H9 (cell line): ENCODE measurements at regions not wholly inside any gene's neighbourhood (a gene's known extent, or its start where the extent isn't known, plus 50 kb on each side); places are given as distances from the start of the nearest gene placed in this dataset.
"Not testable (repeated sequence)": the region's sequence is repeated elsewhere in the genome, so short reads cannot be mapped to it uniquely, and the experiment has no call there.

Source experiments
- DNase-seq: peaks from one replicate; pipeline ENCODE4 v3.0.0-alpha.2; 2017
- H2AFZ ChIP-seq: one replicate; pipeline ENCODE4 v1.6.1; 2013; ENCODE audit warnings: mild to moderate bottlenecking, low read length, control low read depth, moderate library complexity
- H2AK5ac ChIP-seq: 2 replicates; pipeline ENCODE4 v1.6.1; 2013; ENCODE audit warnings: low read length, control low read depth, mixed read lengths; ENCODE audit not compliant: insufficient read length
- H2BK120ac ChIP-seq: one replicate; pipeline ENCODE4 v1.6.1; 2013; ENCODE audit warnings: low read depth, mild to moderate bottlenecking, low read length, control low read depth, inconsistent platforms; ENCODE audit not compliant: poor library complexity, severe bottlenecking
- H2BK12ac ChIP-seq: 2 replicates; pipeline ENCODE4 v1.6.1; 2013; ENCODE audit warnings: low read length, control low read depth, mixed read lengths, low read depth; ENCODE audit not compliant: insufficient read length
- H2BK15ac ChIP-seq: 2 replicates; pipeline ENCODE4 v1.6.1; 2013; ENCODE audit warnings: low read depth, low read length, control low read depth
- H2BK20ac ChIP-seq: one replicate; pipeline ENCODE4 v1.6.1; 2013; ENCODE audit warnings: low read depth, mild to moderate bottlenecking, low read length, control low read depth, inconsistent platforms; ENCODE audit not compliant: poor library complexity, severe bottlenecking
- H2BK5ac ChIP-seq: 2 replicates; pipeline ENCODE4 v1.6.1; 2013; ENCODE audit warnings: low read length, control low read depth, mixed read lengths; ENCODE audit not compliant: insufficient read length
- H3K14ac ChIP-seq: 2 replicates; pipeline ENCODE4 v1.6.1; 2013; ENCODE audit warnings: low read length, control low read depth; ENCODE audit not compliant: insufficient read depth
- H3K18ac ChIP-seq: 2 replicates; pipeline ENCODE4 v1.6.1; 2013; ENCODE audit warnings: low read depth, mild to moderate bottlenecking, mixed read lengths, low read length, control low read depth; ENCODE audit not compliant: insufficient read length
- H3K23ac ChIP-seq: 2 replicates; pipeline ENCODE4 v1.6.1; 2013; ENCODE audit warnings: low read length, control low read depth, mixed read lengths, low read depth; ENCODE audit not compliant: insufficient read length
- H3K23me2 ChIP-seq: 2 replicates; pipeline ENCODE4 v1.6.1; 2013; ENCODE audit warnings: low read depth, mild to moderate bottlenecking, mixed read lengths, low read length, control low read depth; ENCODE audit not compliant: insufficient read length, poor library complexity, severe bottlenecking
- H3K27ac ChIP-seq: 2 replicates; pipeline ENCODE4 v1.5.1; 2013; ENCODE audit warnings: low read length, control low read depth, mixed read lengths, low read depth; ENCODE audit not compliant: insufficient read length
- H3K27me3 ChIP-seq: 2 replicates; pipeline ENCODE4 v1.6.1; 2013; ENCODE audit warnings: low read length, control low read depth, inconsistent platforms; ENCODE audit not compliant: insufficient read depth
- H3K4ac ChIP-seq: 2 replicates; pipeline ENCODE4 v1.6.1; 2013; ENCODE audit warnings: low read depth, mild to moderate bottlenecking, control low read depth, inconsistent platforms, low read length, moderate library complexity
- H3K4me1 ChIP-seq: 2 replicates; pipeline ENCODE4 v1.6.1; 2013; ENCODE audit warnings: low read length, control low read depth, inconsistent platforms; ENCODE audit not compliant: insufficient read depth
- H3K4me2 ChIP-seq: 2 replicates; pipeline ENCODE4 v1.6.1; 2013; ENCODE audit warnings: low read length, control low read depth, mixed read lengths; ENCODE audit not compliant: insufficient read length, insufficient read depth
- H3K56ac ChIP-seq: 2 replicates; pipeline ENCODE4 v1.6.1; 2013; ENCODE audit warnings: low read depth, mild to moderate bottlenecking, mixed read lengths, low read length, control low read depth; ENCODE audit not compliant: insufficient read length
- H3K79me1 ChIP-seq: 2 replicates; pipeline ENCODE4 v1.6.1; 2013; ENCODE audit warnings: low read depth, mild to moderate bottlenecking, moderate library complexity, low read length, control low read depth, inconsistent platforms; ENCODE audit not compliant: insufficient read depth, poor library complexity, severe bottlenecking
- H3K79me2 ChIP-seq: 2 replicates; pipeline ENCODE4 v1.6.1; 2013; ENCODE audit warnings: low read length, control low read depth, inconsistent platforms; ENCODE audit not compliant: insufficient read depth
- H3K9ac ChIP-seq: 2 replicates; pipeline ENCODE4 v1.6.1; 2013; ENCODE audit warnings: low read length, control low read depth, mixed read lengths; ENCODE audit not compliant: insufficient read length; ENCODE audit errors: extremely low read depth
- H3K9me3 ChIP-seq: one replicate; pipeline ENCODE4 v1.6.1; 2013; ENCODE audit warnings: low read depth, low read length, inconsistent platforms; ENCODE audit not compliant: control insufficient read depth
- H3T11ph ChIP-seq: one replicate; pipeline ENCODE4 v1.6.1; 2013; ENCODE audit warnings: mild to moderate bottlenecking, low read length, control low read depth, inconsistent platforms
- H4K20me1 ChIP-seq: one replicate; pipeline ENCODE4 v1.6.1; 2013; ENCODE audit not compliant: control insufficient read depth, insufficient read length, insufficient read depth
- H4K5ac ChIP-seq: 2 replicates; pipeline ENCODE4 v1.6.1; 2013; ENCODE audit warnings: low read depth, mild to moderate bottlenecking, mixed read lengths, low read length, control low read depth; ENCODE audit not compliant: insufficient read length
- H4K8ac ChIP-seq: replicated peaks from 2 replicates; pipeline ENCODE4 v1.6.1; 2013; ENCODE audit warnings: low read length, control low read depth, mixed read lengths, low read depth; ENCODE audit not compliant: insufficient read length
- H4K91ac ChIP-seq: 2 replicates; pipeline ENCODE4 v1.6.1; 2013; ENCODE audit warnings: low read depth, mild to moderate bottlenecking, moderate library complexity, mixed read lengths, low read length, control low read depth; ENCODE audit not compliant: insufficient read length
- H3K27ac Mint-ChIP-seq, 3 experiments: 2 replicates in 2 of 3; 3 replicates in 1 of 3; pipeline ENCODE4 v1.8.0; 2020 to 2021; ENCODE audit warnings: mixed read lengths in 3 of 3, mild to moderate bottlenecking in 1 of 3, moderate library complexity in 1 of 3
- H3K27me3 Mint-ChIP-seq: 2 replicates; pipeline ENCODE4 v1.8.0; 2021; ENCODE audit warnings: low read depth, mild to moderate bottlenecking, moderate library complexity, mixed read lengths
- H3K36me3 Mint-ChIP-seq, 3 experiments: 2 replicates in 2 of 3; 3 replicates in 1 of 3; pipeline ENCODE4 v1.8.0; 2020 to 2021; ENCODE audit warnings: low read depth in 3 of 3, mixed read lengths in 3 of 3; ENCODE audit not compliant: insufficient read depth in 1 of 3
- H3K4me1 Mint-ChIP-seq, 2 experiments: 2 replicates each; pipeline ENCODE4 v1.8.0; 2020; ENCODE audit warnings: mixed read lengths in 2 of 2
- H3K4me3 Mint-ChIP-seq, 2 experiments: 2 replicates in 1 of 2; 3 replicates in 1 of 2; pipeline ENCODE4 v1.8.0; 2020 to 2021; ENCODE audit warnings: mild to moderate bottlenecking in 2 of 2, mixed read lengths in 2 of 2, moderate library complexity in 1 of 2
- H3K9me3 Mint-ChIP-seq, 2 experiments: 2 replicates in 1 of 2; 3 replicates in 1 of 2; pipeline ENCODE4 v1.8.0; 2020; ENCODE audit warnings: mild to moderate bottlenecking in 2 of 2, mixed read lengths in 2 of 2, moderate library complexity in 1 of 2
- CTCF ChIP-seq: fragments of 200-600 bp; sonication (generic); conservative IDR thresholded peaks from 3 replicates; pipeline ENCODE4 v1.8.0; 2021; ENCODE audit warnings: antibody characterized with exemption, mild to moderate bottlenecking
- WGBS: extraction: QIAGEN DNeasy Blood & Tissue Kit; methylation state at CpG from one replicate; pipeline ENCODE4 v1.1.7; 2013; ENCODE audit warnings: missing lambda C conversion rate, low lambda C conversion rate, mixed read lengths; ENCODE audit not compliant: insufficient read length; ENCODE audit errors: extremely low coverage; 5-methylcytosine and 5-hydroxymethylcytosine counted together

- H2BK5ac ChIP-seq, result no peak overlapping the region
- H4K91ac ChIP-seq, result no peak overlapping the region
- H3K79me2 ChIP-seq, result no peaks in the 10 kb centered on the region
- no peak overlapping the region for H3T11ph ChIP-seq
- no peak overlapping the region for H3K9ac ChIP-seq
- Mint-ChIP-seq H3K4me1 (peaks cover 5 to 8% of the 10 kb centered on the region in 2 experiments; a peak in 1 of 4 replicates), H3K27ac (no peak overlapping the region), H3K27me3 (no peaks in the 10 kb centered on the region), H3K9me3 (peaks cover 0 to 15% of the 10 kb centered on the region in 2 experiments), H3K4me3 (no peak overlapping the region), H3K36me3 (peaks cover 0 to 4% (median 3%) of the 10 kb centered on the region in 3 experiments; a peak in 2 of 7 replicates)
- TF ChIP-seq CTCF, result no peak
- no peak overlapping the region for H3K4ac ChIP-seq
- H3K56ac ChIP-seq, result no peak overlapping the region
- H3K23ac ChIP-seq, result no peak overlapping the region
- H3K9me3 ChIP-seq, result no peaks in the 10 kb centered on the region
- H3K18ac ChIP-seq, result no peak overlapping the region
- no peak overlapping the region for H2BK20ac ChIP-seq
- H3K23me2 ChIP-seq, result no peaks in the 10 kb centered on the region
- H3K4me2 ChIP-seq, result no peak overlapping the region
- no CpG with 5 or more reads among the region's 5 CpGs for WGBS
- no peak overlapping the region for H3K27ac ChIP-seq
- no peak overlapping the region for H2AFZ ChIP-seq
- H4K20me1 ChIP-seq, result no peaks in the 10 kb centered on the region
- H4K8ac ChIP-seq, result no peak overlapping the region
- H3K4me1 ChIP-seq, result no peaks in the 10 kb centered on the region
- H3K79me1 ChIP-seq, result no peaks in the 10 kb centered on the region
- no peak for DNase-seq
- no peak overlapping the region for H2AK5ac ChIP-seq
- H3K14ac ChIP-seq, result no peak overlapping the region
- no peak overlapping the region for H4K5ac ChIP-seq
- H2BK12ac ChIP-seq, result no peak overlapping the region
- no peak overlapping the region for H2BK15ac ChIP-seq
- H2BK120ac ChIP-seq, result no peak overlapping the region
- no peaks in the 10 kb centered on the region for H3K27me3 ChIP-seq
Measured at GRCh38 chr5:25181249-25181648, 536.5 kb upstream of the CDH10 start.

- H3K4me2 ChIP-seq, result not testable (repeated sequence)
Measured at GRCh38 chr5:25162616-25163015, 517.8 kb upstream of the CDH10 start.

More at GRCh38 chr5:25162616-25163015, 517.8 kb upstream of the CDH10 start:
- H2BK5ac ChIP-seq, H3K23ac ChIP-seq, H4K20me1 ChIP-seq, H3K36me3 Mint-ChIP-seq, H4K5ac ChIP-seq, DNase-seq, H3K9me3 Mint-ChIP-seq, H3K4me1 Mint-ChIP-seq, H3K18ac ChIP-seq, H3K27ac ChIP-seq, H2BK15ac ChIP-seq, H4K91ac ChIP-seq, H3K4ac ChIP-seq, H3K9me3 ChIP-seq, H3K23me2 ChIP-seq, H2BK120ac ChIP-seq, H3K79me2 ChIP-seq, H3K9ac ChIP-seq, H3K79me1 ChIP-seq, H2AK5ac ChIP-seq, H3K14ac ChIP-seq, H3K56ac ChIP-seq, H2BK20ac ChIP-seq, H3K27me3 Mint-ChIP-seq, H3T11ph ChIP-seq, H3K27ac Mint-ChIP-seq, H2AFZ ChIP-seq, H4K8ac ChIP-seq, H2BK12ac ChIP-seq, H3K27me3 ChIP-seq, H3K4me1 ChIP-seq, H3K4me3 Mint-ChIP-seq: not testable (repeated sequence)
- no CpG with 5 or more reads among the region's 1 CpG for WGBS
